T-cell (primary cell): ENCODE measurements at regions not wholly inside any gene's neighbourhood (a gene's known extent, or its start where the extent isn't known, plus 50 kb on each side); places are given as distances from the start of the nearest gene placed in this dataset.

Experiments used
- ATAC-seq, 4 experiments: fragments of 200-7000 bp in 3 of 4; fragments of 150-1000 bp in 1 of 4; cut with Tn5 transposase; replicated peaks in 1 of 4; 1 replicate in 3 of 4; 2 replicates in 1 of 4; pipeline ENCODE4 v1.10.0; 2021; ENCODE audit warnings: moderate library complexity in 3 of 4, mild to moderate bottlenecking in 2 of 4, moderate number of reproducible peaks in 1 of 4
- CTCF ChIA-PET, 2 donors: fragments of 300-600 bp; sonication (Branson Sonifier 250); formaldehyde crosslinking; loops; one replicate each; lab custom pipeline; 2022; ENCODE audit warnings: antibody characterized with exemption in 2 of 2; lab: Charles Lee
- POLR2A ChIA-PET, 2 donors: fragments of 300-600 bp; sonication (Branson Sonifier 250); formaldehyde crosslinking; loops; one replicate each; lab custom pipeline; 2022; ENCODE audit warnings: antibody characterized with exemption in 2 of 2; lab: Charles Lee
- DNase-seq, 35 experiments: peaks; one replicate each; pipeline versions ENCODE4 v3.0.0 to v3.0.0-alpha.2; 2013 to 2023
- H3K27ac ChIP-seq: one replicate; pipeline ENCODE4 v1.5.1; 2013; ENCODE audit warnings: low read length
- H3K27me3 ChIP-seq, 2 experiments: replicated peaks in 1 of 2; 1 replicate in 1 of 2; 2 replicates in 1 of 2; pipeline versions ENCODE4 v1.6.1 to v1.7.0; 2013; ENCODE audit warnings: low read length in 1 of 2, mixed read lengths in 1 of 2; ENCODE audit not compliant: control insufficient read depth in 2 of 2, insufficient read depth in 2 of 2; ENCODE audit errors: extremely low read depth in 1 of 2
- H3K36me3 ChIP-seq, 2 donors: 1 replicate in 1 of 2; 2 replicates in 1 of 2; pipeline versions ENCODE4 v1.6.1 to v1.7.0; 2013; ENCODE audit warnings: low read length in 1 of 2; ENCODE audit not compliant: control insufficient read depth in 2 of 2, insufficient read depth in 1 of 2; ENCODE audit errors: extremely low read depth in 1 of 2
- H3K4me1 ChIP-seq, 2 experiments: 1 replicate in 1 of 2; 2 replicates in 1 of 2; pipeline versions ENCODE4 v1.6.1 to v1.7.0; 2013; ENCODE audit warnings: low read length in 2 of 2, mixed read lengths in 1 of 2; ENCODE audit not compliant: insufficient read depth in 2 of 2, control insufficient read depth in 1 of 2; ENCODE audit errors: extremely low read depth in 1 of 2
- H3K4me3 ChIP-seq, 2 donors: 1 replicate in 1 of 2; 2 replicates in 1 of 2; pipeline versions ENCODE4 v1.5.1 to v1.7.0; 2013; ENCODE audit warnings: mild to moderate bottlenecking in 2 of 2, low read length in 1 of 2, moderate library complexity in 1 of 2; ENCODE audit not compliant: control insufficient read depth in 1 of 2; ENCODE audit errors: extremely low read depth in 1 of 2
- H3K9me3 ChIP-seq: 2 replicates; pipeline ENCODE4 v1.7.0; 2013
- H3K27ac Mint-ChIP-seq, 2 donors: one replicate each; pipeline ENCODE4 v1.8.0; 2020 to 2021; ENCODE audit warnings: mild to moderate bottlenecking in 2 of 2, mixed read lengths in 2 of 2
- H3K27me3 Mint-ChIP-seq, 2 donors: one replicate each; pipeline ENCODE4 v1.8.0; 2021 to 2022; ENCODE audit warnings: mixed read lengths in 2 of 2
- H3K36me3 Mint-ChIP-seq: one replicate; pipeline ENCODE4 v1.8.0; 2021; ENCODE audit warnings: mixed read lengths
- H3K4me1 Mint-ChIP-seq, 3 donors: one replicate each; pipeline ENCODE4 v1.8.0; 2020 to 2022; ENCODE audit warnings: mixed read lengths in 3 of 3, mild to moderate bottlenecking in 1 of 3
- H3K4me3 Mint-ChIP-seq, 3 donors: one replicate each; pipeline ENCODE4 v1.8.0; 2020 to 2022; ENCODE audit warnings: mild to moderate bottlenecking in 3 of 3, mixed read lengths in 3 of 3, moderate library complexity in 3 of 3
- H3K9me3 Mint-ChIP-seq, 3 donors: one replicate each; pipeline ENCODE4 v1.8.0; 2020 to 2022; ENCODE audit warnings: mixed read lengths in 3 of 3
- WGBS: methylation state at CpG from one replicate; pipeline ENCODE4 v1.1.5; 2013; ENCODE audit warnings: missing lambda C conversion rate; ENCODE audit not compliant: insufficient coverage; 5-methylcytosine and 5-hydroxymethylcytosine counted together

- H3K4me1 Mint-ChIP-seq = no peaks in the 10 kb centered on the region
- no peaks in the 10 kb centered on the region for H3K36me3 Mint-ChIP-seq
- H3K27ac Mint-ChIP-seq = no peak overlapping the region
- WGBS = no CpG with 5 or more reads among the region's 3 CpGs
- no peaks in the 10 kb centered on the region for H3K4me1 ChIP-seq
- no peaks in the 10 kb centered on the region for H3K27me3 Mint-ChIP-seq
- H3K27ac ChIP-seq = no peak overlapping the region
- DNase-seq = no peak
- no peaks in the 10 kb centered on the region for H3K36me3 ChIP-seq
- CTCF ChIA-PET = no interaction called here
- no peak for ATAC-seq
- H3K9me3 Mint-ChIP-seq = peaks cover 11 to 16% (median 13%) of the 10 kb centered on the region in 3 donors
- POLR2A ChIA-PET = no interaction called here
- no peak overlapping the region for H3K4me3 Mint-ChIP-seq
- no peaks in the 10 kb centered on the region for H3K9me3 ChIP-seq
- no peak overlapping the region for H3K4me3 ChIP-seq
- H3K27me3 ChIP-seq = no peaks in the 10 kb centered on the region
Measured at GRCh38 chr5:167122267-167122666, 1169.2 kb upstream of the WWC1 start.

- H3K36me3 Mint-ChIP-seq = no peaks in the 10 kb centered on the region
- POLR2A ChIA-PET = no interaction called here
- DNase-seq = no peak
- H3K9me3 Mint-ChIP-seq = peaks cover 10 to 13% (median 11%) of the 10 kb centered on the region in 3 donors
- no peak overlapping the region for H3K27ac Mint-ChIP-seq
- Histone ChIP-seq H3K27ac (no peak overlapping the region), H3K9me3 (no peaks in the 10 kb centered on the region), H3K4me1 (no peaks in the 10 kb centered on the region), H3K27me3 (no peaks in the 10 kb centered on the region), H3K4me3 (no peak overlapping the region), H3K36me3 (no peaks in the 10 kb centered on the region)
- H3K4me3 Mint-ChIP-seq = no peak overlapping the region
- H3K4me1 Mint-ChIP-seq = no peaks in the 10 kb centered on the region
- H3K27me3 Mint-ChIP-seq = no peaks in the 10 kb centered on the region
- CTCF ChIA-PET = no interaction called here
- no CpG with 5 or more reads among the region's 7 CpGs for WGBS
- ATAC-seq = no peak
Measured at GRCh38 chr5:167123126-167123525, 1168.3 kb upstream of the WWC1 start.

- Histone ChIP-seq H3K27me3 (no peaks in the 10 kb centered on the region), H3K4me3 (no peak overlapping the region), H3K9me3 (no peaks in the 10 kb centered on the region), H3K27ac (no peak overlapping the region), H3K36me3 (no peaks in the 10 kb centered on the region), H3K4me1 (no peaks in the 10 kb centered on the region)
- DNase-seq (no peak), ATAC-seq (no peak)
- Mint-ChIP-seq H3K27ac (no peak overlapping the region), H3K36me3 (no peaks in the 10 kb centered on the region), H3K9me3 (peaks cover 3 to 5% (median 4%) of the 10 kb centered on the region in 3 donors), H3K4me1 (no peaks in the 10 kb centered on the region), H3K27me3 (peaks cover 0 to 3% of the 10 kb centered on the region in 2 donors), H3K4me3 (no peak overlapping the region)
- 60% methylated on average over 1 of the region's 3 CpGs for WGBS
- POLR2A ChIA-PET = interaction anchor here in 1 of 2 donors (0.6 kb wide), 1 partner anchor 164 kb away, joined by 3 read pairs; no protein-coding TSS in a partner anchor
- CTCF ChIA-PET = no interaction called here
Measured at GRCh38 chr5:167128581-167128980, 1162.9 kb upstream of the WWC1 start.

- Histone ChIP-seq H3K27ac (no peak overlapping the region), H3K4me1 (no peaks in the 10 kb centered on the region), H3K4me3 (no peak overlapping the region), H3K36me3 (no peaks in the 10 kb centered on the region), H3K27me3 (no peaks in the 10 kb centered on the region), H3K9me3 (no peaks in the 10 kb centered on the region)
- ATAC-seq (no peak), DNase-seq (no peak)
- H3K27me3 Mint-ChIP-seq = no peaks in the 10 kb centered on the region
- 83% methylated on average over 1 of the region's 8 CpGs for WGBS
- H3K27ac Mint-ChIP-seq = no peak overlapping the region
- CTCF ChIA-PET = no interaction called here
- no peaks in the 10 kb centered on the region for H3K4me1 Mint-ChIP-seq
- H3K4me3 Mint-ChIP-seq = no peak overlapping the region
- no peaks in the 10 kb centered on the region for H3K36me3 Mint-ChIP-seq
- H3K9me3 Mint-ChIP-seq = peaks cover 2 to 9% (median 9%) of the 10 kb centered on the region in 3 donors
- POLR2A ChIA-PET = no interaction called here
Measured at GRCh38 chr5:167140548-167141291, 1150.7 kb upstream of the WWC1 start.

GRCh38 chr5:167143716-167144115, 1147.7 kb upstream of the WWC1 start:
- no peak overlapping the region for H3K4me3 Mint-ChIP-seq
- no peaks in the 10 kb centered on the region for H3K4me1 Mint-ChIP-seq
- Histone ChIP-seq H3K4me1 (no peaks in the 10 kb centered on the region), H3K27ac (no peak overlapping the region), H3K9me3 (no peaks in the 10 kb centered on the region), H3K27me3 (no peaks in the 10 kb centered on the region), H3K36me3 (no peaks in the 10 kb centered on the region), H3K4me3 (no peak overlapping the region)
- no peaks in the 10 kb centered on the region for H3K36me3 Mint-ChIP-seq
- 76% methylated on average over 4 of the region's 9 CpGs for WGBS
- ATAC-seq (no peak), DNase-seq (no peak)
- H3K27ac Mint-ChIP-seq = no peak overlapping the region
- CTCF ChIA-PET = no interaction called here
- H3K27me3 Mint-ChIP-seq = no peaks in the 10 kb centered on the region
- POLR2A ChIA-PET = no interaction called here
- H3K9me3 Mint-ChIP-seq = peaks cover 0 to 13% (median 3%) of the 10 kb centered on the region in 3 donors

GRCh38 chr5:167145841-167146240, 1145.6 kb upstream of the WWC1 start:
- Histone ChIP-seq H3K4me1 (no peaks in the 10 kb centered on the region), H3K36me3 (no peaks in the 10 kb centered on the region), H3K27me3 (no peaks in the 10 kb centered on the region), H3K9me3 (no peaks in the 10 kb centered on the region), H3K4me3 (no peak overlapping the region), H3K27ac (no peak overlapping the region)
- WGBS = 93% methylated on average over 3 of the region's 7 CpGs
- DNase-seq (no peak), ATAC-seq (no peak)
- Mint-ChIP-seq H3K36me3 (no peaks in the 10 kb centered on the region), H3K9me3 (peaks cover 1 to 13% (median 3%) of the 10 kb centered on the region in 3 donors), H3K27ac (no peak overlapping the region), H3K4me1 (no peaks in the 10 kb centered on the region), H3K27me3 (no peaks in the 10 kb centered on the region), H3K4me3 (no peak overlapping the region)
- POLR2A ChIA-PET = no interaction called here
- CTCF ChIA-PET = no interaction called here
